Ovary (tissue), 7 donors: ENCODE measurements at regions not wholly inside any gene's neighbourhood (a gene's known extent, or its start where the extent isn't known, plus 50 kb on each side); places are given as distances from the start of the nearest gene placed in this dataset.

Source experiments
- DNase-seq, 5 donors: peaks; one replicate each; pipeline ENCODE4 v3.0.0-alpha.2; 2019 to 2020
- H3K27ac ChIP-seq, 2 donors: fragments of 200-600 bp; one replicate each; pipeline versions ENCODE4 v1.5.1 to v1.8.0; 2019 to 2022
- H3K27me3 ChIP-seq: fragments of 200-600 bp; one replicate; pipeline ENCODE4 v1.8.0; 2022
- H3K36me3 ChIP-seq: fragments of 200-600 bp; sonication (generic); one replicate; pipeline ENCODE4 v1.5.1; 2019
- H3K4me1 ChIP-seq: one replicate; pipeline ENCODE4 v1.8.1; 2013; ENCODE audit warnings: mild to moderate bottlenecking, moderate library complexity; ENCODE audit not compliant: insufficient read depth
- H3K4me3 ChIP-seq: fragments of 200-600 bp; sonication (generic); one replicate; pipeline ENCODE4 v1.5.1; 2017
- H3K9me3 ChIP-seq, 2 donors: fragments of 200-600 bp in 1 of 2; sonication (generic) in 1 of 2; one replicate each; pipeline versions ENCODE4 v1.5.1 to v1.8.1; 2013 to 2019; ENCODE audit warnings: mild to moderate bottlenecking in 1 of 2, moderate library complexity in 1 of 2
- EP300 ChIP-seq: sonication (generic); formaldehyde crosslinking; IDR thresholded peaks from one replicate; pipeline ENCODE4 v1.6.1; 2017; ENCODE audit warnings: antibody characterized with exemption
- POLR2A ChIP-seq: fragments of 450-650 bp; IDR thresholded peaks from one replicate; pipeline ENCODE4 v1.6.1; 2017; ENCODE audit warnings: antibody characterized with exemption, mild to moderate bottlenecking, moderate library complexity
- WGBS, 3 donors: extraction: QIAGEN DNeasy Blood & Tissue Kit in 1 of 3; methylation state at CpG; one replicate each; pipeline versions ENCODE4 v1.1.5 to v1.1.7; 2013 to 2017; 5-methylcytosine and 5-hydroxymethylcytosine counted together
- intact Hi-C, 4 donors: fragments of 100-400 bp; cut with DNase I; formaldehyde crosslinking; loops; one replicate each; pipeline versions ENCODE4 v1.11.0 to v1.15.1; 2022 to 2023
- TF ChIP-seq, protein P1 (sequence below), 3 donors: fragments of 450-650 bp in 2 of 3; fragments of 200-600 bp in 1 of 3; IDR thresholded peaks; one replicate each; pipeline versions ENCODE4 v1.5.1 to v1.8.0; 2016 to 2022; ENCODE audit warnings: antibody characterized with exemption in 3 of 3, mild to moderate bottlenecking in 1 of 3
- donor health status: DM: no; HTN: no; CAD: no; lungs with moderate emphysema.
- donor health status: DM: no; HTN: no; CAD: no.
- donor health status: Bipolar disorder and iron deficiency.
- donor health status: DM: no; HTN: no; CAD: no.
- donor health status: DM: yes; HTN: yes; CAD: no.

- 56 to 70% (median 61%) methylated on average over 4 of the region's 4 CpGs for WGBS, 3 donors
- no peaks in the 10 kb centered on the region for H3K27me3 ChIP-seq
- H3K27ac ChIP-seq = no peak overlapping the region
- peaks cover 0 to 3% of the 10 kb centered on the region in 2 donors for H3K9me3 ChIP-seq
- TF ChIP-seq EP300 = no peak
- TF ChIP-seq, protein P1, sequence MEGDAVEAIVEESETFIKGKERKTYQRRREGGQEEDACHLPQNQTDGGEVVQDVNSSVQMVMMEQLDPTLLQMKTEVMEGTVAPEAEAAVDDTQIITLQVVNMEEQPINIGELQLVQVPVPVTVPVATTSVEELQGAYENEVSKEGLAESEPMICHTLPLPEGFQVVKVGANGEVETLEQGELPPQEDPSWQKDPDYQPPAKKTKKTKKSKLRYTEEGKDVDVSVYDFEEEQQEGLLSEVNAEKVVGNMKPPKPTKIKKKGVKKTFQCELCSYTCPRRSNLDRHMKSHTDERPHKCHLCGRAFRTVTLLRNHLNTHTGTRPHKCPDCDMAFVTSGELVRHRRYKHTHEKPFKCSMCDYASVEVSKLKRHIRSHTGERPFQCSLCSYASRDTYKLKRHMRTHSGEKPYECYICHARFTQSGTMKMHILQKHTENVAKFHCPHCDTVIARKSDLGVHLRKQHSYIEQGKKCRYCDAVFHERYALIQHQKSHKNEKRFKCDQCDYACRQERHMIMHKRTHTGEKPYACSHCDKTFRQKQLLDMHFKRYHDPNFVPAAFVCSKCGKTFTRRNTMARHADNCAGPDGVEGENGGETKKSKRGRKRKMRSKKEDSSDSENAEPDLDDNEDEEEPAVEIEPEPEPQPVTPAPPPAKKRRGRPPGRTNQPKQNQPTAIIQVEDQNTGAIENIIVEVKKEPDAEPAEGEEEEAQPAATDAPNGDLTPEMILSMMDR (IDR thresholded peaks at IDR 0.05) = no peak
- TF ChIP-seq POLR2A = no peak
- no peak overlapping the region for H3K4me3 ChIP-seq
- no peaks in the 10 kb centered on the region for H3K36me3 ChIP-seq
- intact Hi-C loops = no loop called here
- H3K4me1 ChIP-seq = peaks cover 4% of the 10 kb centered on the region
- no peak for DNase-seq
Observed at GRCh38 chrX:69066966-69067525, 98.2 kb downstream of the PJA1 start.

DNA sequence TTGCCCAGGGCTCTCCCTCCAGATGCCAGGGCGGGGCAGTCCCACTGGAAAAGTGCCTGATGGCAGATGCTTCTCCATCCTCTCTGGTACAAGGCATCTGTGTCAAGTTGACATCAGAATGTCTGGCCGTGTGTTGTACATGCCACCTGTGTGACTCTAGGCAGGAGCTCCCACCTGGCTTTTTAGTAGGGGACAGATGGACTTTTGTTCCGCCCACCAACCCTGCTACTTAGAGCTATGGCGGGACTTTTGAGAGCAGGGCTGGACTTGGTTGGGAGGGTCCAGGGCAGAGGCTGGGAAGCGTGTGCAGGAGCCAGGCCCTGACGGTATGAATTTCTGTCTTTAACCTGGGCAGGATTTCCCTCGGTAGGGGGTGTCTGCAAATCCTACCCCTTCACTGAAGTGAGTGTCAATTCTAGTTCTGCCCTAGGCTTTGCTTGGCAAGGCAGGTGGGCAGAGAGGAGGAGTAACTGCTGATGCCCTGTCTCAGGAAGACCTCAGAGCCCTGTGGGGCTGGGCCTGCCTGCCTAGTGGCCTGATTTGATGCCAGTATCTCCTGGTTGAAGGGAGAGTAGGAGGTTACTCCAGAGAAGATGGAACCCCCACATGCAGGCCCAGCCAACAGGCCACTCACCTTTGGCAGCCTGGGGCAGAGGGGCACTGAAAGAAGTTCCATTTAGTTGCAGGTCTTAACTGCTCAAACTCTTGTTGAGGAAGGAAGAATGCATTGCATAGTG is 99.1 kb downstream of the PJA1 start:
- intact Hi-C loops = no loop called here
- Histone ChIP-seq H3K36me3 (no peaks in the 10 kb centered on the region), H3K4me1 (peaks cover 4% of the 10 kb centered on the region), H3K4me3 (no peak overlapping the region), H3K27me3 (no peaks in the 10 kb centered on the region), H3K27ac (no peak overlapping the region), H3K9me3 (peaks cover 0 to 3% of the 10 kb centered on the region in 2 donors)
- DNase-seq = no peak
- TF ChIP-seq, protein P1 (IDR thresholded peaks at IDR 0.05) = no peak
- TF ChIP-seq POLR2A (no peak), EP300 (no peak)
- WGBS, 3 donors = 67 to 84% (median 77%) methylated on average over 7 of the region's 7 CpGs

- TF ChIP-seq, protein P1 (IDR thresholded peaks at IDR 0.05) = no peak
- TF ChIP-seq EP300 (no peak), POLR2A (no peak)
- no peak for DNase-seq
- Histone ChIP-seq H3K27ac (no peak overlapping the region), H3K9me3 (peaks cover 0 to 3% of the 10 kb centered on the region in 2 donors), H3K4me1 (peaks cover 2% of the 10 kb centered on the region), H3K27me3 (no peaks in the 10 kb centered on the region), H3K36me3 (no peaks in the 10 kb centered on the region), H3K4me3 (no peak overlapping the region)
- WGBS, 3 donors = 70 to 88% (median 87%) methylated on average over 1 of the region's 1 CpG
- intact Hi-C loops = no loop called here
Observed at GRCh38 chrX:69065451-69065850, 99.8 kb downstream of the PJA1 start.

DNA sequence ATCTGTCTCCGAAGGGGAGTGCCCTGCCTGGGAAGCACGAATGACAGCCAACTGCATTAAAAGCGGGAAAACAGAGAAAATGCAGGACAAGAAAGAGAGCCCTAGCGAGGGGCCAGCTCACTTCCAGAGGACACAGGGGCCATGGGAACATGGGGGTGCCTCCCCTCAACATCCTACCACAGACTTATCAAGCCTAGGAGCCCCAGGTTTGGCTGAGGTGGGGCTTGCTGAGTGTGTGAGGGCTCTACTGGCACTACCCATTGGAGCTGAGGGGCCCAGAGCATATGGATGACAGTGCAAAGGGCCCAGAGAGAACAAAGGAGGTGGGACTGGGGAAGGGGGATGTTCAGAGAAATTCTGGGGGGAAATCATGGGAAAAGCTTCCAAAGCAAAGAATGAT is 101.8 kb downstream of the PJA1 start:
- no peak for DNase-seq
- Histone ChIP-seq H3K27ac (no peak overlapping the region), H3K4me1 (peaks cover 2% of the 10 kb centered on the region), H3K27me3 (no peaks in the 10 kb centered on the region), H3K36me3 (no peaks in the 10 kb centered on the region), H3K4me3 (no peak overlapping the region), H3K9me3 (peaks cover 0 to 3% of the 10 kb centered on the region in 2 donors)
- 75 to 88% (median 78%) methylated on average over 4 of the region's 4 CpGs for WGBS, 3 donors
- TF ChIP-seq, protein P1 (IDR thresholded peaks at IDR 0.05) = no peak
- TF ChIP-seq EP300 = no peak
- no peak for TF ChIP-seq POLR2A
- intact Hi-C loops = loop anchor here in 1 of 4 donors (5.0 kb wide), 1 partner anchor 231 kb away; no protein-coding TSS in a partner anchor
